CD4-positive, alpha-beta T cell (primary cell): ENCODE measurements at regions not wholly inside any gene's neighbourhood (a gene's known extent, or its start where the extent isn't known, plus 50 kb on each side); places are given as distances from the start of the nearest gene placed in this dataset.
"Not testable (repeated sequence)": the region's sequence is repeated elsewhere in the genome, so short reads cannot be mapped to it uniquely, and the experiment has no call there.

Experiments used
- ATAC-seq: fragments of 200-7000 bp; cut with Tn5 transposase; one replicate; pipeline ENCODE4 v1.10.0; 2022; ENCODE audit warnings: mild to moderate bottlenecking; ENCODE audit not compliant: poor library complexity
- CTCF ChIA-PET: fragments of 350-600 bp; sonication (Branson Sonifier 250); formaldehyde crosslinking; loops from one replicate; lab custom pipeline; 2021; ENCODE audit warnings: antibody characterized with exemption, inconsistent platforms; lab: Charles Lee
- POLR2A ChIA-PET: fragments of 350-600 bp; sonication (Branson Sonifier 250); formaldehyde crosslinking; loops from one replicate; lab custom pipeline; 2021; ENCODE audit warnings: antibody characterized with exemption, inconsistent platforms; lab: Charles Lee
- DNase-seq, 14 experiments: peaks; one replicate each; pipeline ENCODE4 v3.0.0-alpha.2; 2013 to 2020; ENCODE audit warnings: mixed read lengths in 2 of 14
- H3K27ac ChIP-seq, 2 donors: one replicate each; pipeline versions ENCODE4 v1.5.1 to v1.7.0; 2013; ENCODE audit warnings: low read length in 2 of 2, low read depth in 1 of 2, mild to moderate bottlenecking in 1 of 2
- H3K27me3 ChIP-seq, 2 experiments: 1 replicate in 1 of 2; 2 replicates in 1 of 2; pipeline versions ENCODE4 v1.6.1 to v1.7.0; 2013; ENCODE audit warnings: low read length in 2 of 2, control low read depth in 1 of 2, mild to moderate bottlenecking in 1 of 2, moderate library complexity in 1 of 2; ENCODE audit not compliant: insufficient read depth in 2 of 2, control insufficient read depth in 1 of 2
- H3K36me3 ChIP-seq: one replicate; pipeline ENCODE4 v1.6.1; 2013; ENCODE audit warnings: low read length, control low read depth; ENCODE audit not compliant: insufficient read depth
- H3K4me1 ChIP-seq: one replicate; pipeline ENCODE4 v1.6.1; 2013; ENCODE audit warnings: low read length, control low read depth; ENCODE audit not compliant: insufficient read depth
- H3K4me3 ChIP-seq: one replicate; pipeline ENCODE4 v1.5.1; 2013; ENCODE audit warnings: mild to moderate bottlenecking, low read length, moderate library complexity
- H3K9me3 ChIP-seq, 2 experiments: 1 replicate in 1 of 2; 2 replicates in 1 of 2; pipeline versions ENCODE4 v1.6.1 to v1.7.0; 2013; ENCODE audit warnings: low read length in 2 of 2, mild to moderate bottlenecking in 2 of 2, control low read depth in 1 of 2, moderate library complexity in 1 of 2; ENCODE audit not compliant: control insufficient read depth in 1 of 2, insufficient read depth in 1 of 2
- H3K27ac Mint-ChIP-seq: one replicate; pipeline ENCODE4 v1.8.0; 2020; ENCODE audit warnings: mixed read lengths
- H3K27me3 Mint-ChIP-seq: one replicate; pipeline ENCODE4 v1.8.0; 2021; ENCODE audit warnings: mixed read lengths
- H3K36me3 Mint-ChIP-seq: one replicate; pipeline ENCODE4 v1.8.0; 2021; ENCODE audit warnings: low read depth, mixed read lengths
- H3K4me1 Mint-ChIP-seq: one replicate; pipeline ENCODE4 v1.8.0; 2021; ENCODE audit warnings: low read depth, mixed read lengths
- H3K4me3 Mint-ChIP-seq: one replicate; pipeline ENCODE4 v1.8.0; 2020; ENCODE audit warnings: mild to moderate bottlenecking, mixed read lengths
- H3K9me3 Mint-ChIP-seq: one replicate; pipeline ENCODE4 v1.8.0; 2020; ENCODE audit warnings: mixed read lengths
- intact Hi-C, 2 experiments: fragments of 100-400 bp; cut with DNase I in 1 of 2; cut with micrococcal nuclease in 1 of 2; formaldehyde crosslinking; loops; one replicate each; pipeline versions ENCODE4 v1.15.1 to v1.9.0; 2023 to 2025; cut with DNase I, micrococcal nuclease
- TF ChIP-seq, protein P1 (sequence below): fragments of 200-600 bp; IDR thresholded peaks from one replicate; pipeline ENCODE4 v1.8.0; 2022; ENCODE audit warnings: antibody characterized with exemption, mild to moderate bottlenecking

DNA sequence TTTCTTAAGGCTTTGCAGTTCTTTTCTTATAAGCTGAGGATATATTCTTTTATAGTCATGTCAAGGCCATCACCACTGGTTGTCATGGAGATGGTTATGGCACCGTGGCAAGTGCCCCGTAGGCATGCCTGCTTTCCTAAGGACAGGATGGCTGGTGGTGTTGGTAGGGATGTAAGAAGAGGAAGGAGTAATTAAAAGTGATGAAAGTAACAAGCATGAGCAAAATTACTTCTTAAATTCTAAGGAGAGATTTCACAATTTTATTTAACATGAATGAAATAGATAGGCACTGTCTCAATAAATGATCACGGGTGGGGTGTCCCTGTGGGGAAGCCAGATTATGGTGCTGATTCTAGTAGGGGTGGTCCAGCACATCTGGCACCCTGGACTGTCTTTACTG lies 290.2 kb upstream of the KLF4 start:
- TF ChIP-seq, protein P1, sequence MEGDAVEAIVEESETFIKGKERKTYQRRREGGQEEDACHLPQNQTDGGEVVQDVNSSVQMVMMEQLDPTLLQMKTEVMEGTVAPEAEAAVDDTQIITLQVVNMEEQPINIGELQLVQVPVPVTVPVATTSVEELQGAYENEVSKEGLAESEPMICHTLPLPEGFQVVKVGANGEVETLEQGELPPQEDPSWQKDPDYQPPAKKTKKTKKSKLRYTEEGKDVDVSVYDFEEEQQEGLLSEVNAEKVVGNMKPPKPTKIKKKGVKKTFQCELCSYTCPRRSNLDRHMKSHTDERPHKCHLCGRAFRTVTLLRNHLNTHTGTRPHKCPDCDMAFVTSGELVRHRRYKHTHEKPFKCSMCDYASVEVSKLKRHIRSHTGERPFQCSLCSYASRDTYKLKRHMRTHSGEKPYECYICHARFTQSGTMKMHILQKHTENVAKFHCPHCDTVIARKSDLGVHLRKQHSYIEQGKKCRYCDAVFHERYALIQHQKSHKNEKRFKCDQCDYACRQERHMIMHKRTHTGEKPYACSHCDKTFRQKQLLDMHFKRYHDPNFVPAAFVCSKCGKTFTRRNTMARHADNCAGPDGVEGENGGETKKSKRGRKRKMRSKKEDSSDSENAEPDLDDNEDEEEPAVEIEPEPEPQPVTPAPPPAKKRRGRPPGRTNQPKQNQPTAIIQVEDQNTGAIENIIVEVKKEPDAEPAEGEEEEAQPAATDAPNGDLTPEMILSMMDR: no peak
- POLR2A ChIA-PET: no interaction called here
- H3K4me1 ChIP-seq: no peaks in the 10 kb centered on the region
- no peak overlapping the region for H3K4me3 ChIP-seq
- Mint-ChIP-seq H3K9me3 (peaks cover 2% of the 10 kb centered on the region), H3K4me1 (no peaks in the 10 kb centered on the region), H3K4me3 (no peak overlapping the region), H3K36me3 (no peaks in the 10 kb centered on the region), H3K27me3 (no peaks in the 10 kb centered on the region), H3K27ac (no peak overlapping the region)
- no peaks in the 10 kb centered on the region for H3K27me3 ChIP-seq
- CTCF ChIA-PET: no interaction called here
- no peak overlapping the region for H3K27ac ChIP-seq
- peaks cover 0 to 11% of the 10 kb centered on the region in 2 experiments for H3K9me3 ChIP-seq
- no peaks in the 10 kb centered on the region for H3K36me3 ChIP-seq
- ATAC-seq (no peak), DNase-seq (no peak)
- intact Hi-C loops: no loop called here

DNA sequence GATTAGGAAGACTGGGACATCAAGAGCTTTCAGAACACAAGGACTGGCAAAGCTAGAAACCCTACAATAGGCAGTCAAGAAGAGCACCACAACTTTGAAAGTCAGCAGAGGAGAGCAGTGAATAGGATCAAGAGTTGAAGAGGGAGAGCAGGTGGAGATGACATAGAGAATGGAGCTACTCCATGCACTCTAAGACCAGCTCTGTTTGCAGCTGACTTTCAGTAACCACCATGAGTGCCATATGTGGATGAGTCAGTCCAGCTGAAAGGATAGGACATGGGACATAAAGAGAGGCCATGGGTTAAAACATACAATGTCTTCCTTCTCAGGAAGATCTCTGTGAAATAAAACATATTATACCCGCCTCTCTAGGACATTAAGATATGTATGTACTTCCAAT lies 289.1 kb upstream of the KLF4 start:
- H3K4me1 Mint-ChIP-seq: no peaks in the 10 kb centered on the region
- POLR2A ChIA-PET: no interaction called here
- Histone ChIP-seq H3K4me1 (no peaks in the 10 kb centered on the region), H3K36me3 (no peaks in the 10 kb centered on the region), H3K4me3 (no peak overlapping the region), H3K27me3 (no peaks in the 10 kb centered on the region), H3K27ac (no peak overlapping the region), H3K9me3 (peaks cover 0 to under 1% of the 10 kb centered on the region in 2 experiments)
- intact Hi-C loops: no loop called here
- TF ChIP-seq, protein P1: no peak
- no peak overlapping the region for H3K27ac Mint-ChIP-seq
- H3K4me3 Mint-ChIP-seq: no peak overlapping the region
- no peaks in the 10 kb centered on the region for H3K27me3 Mint-ChIP-seq
- no peak for ATAC-seq
- peaks cover 2% of the 10 kb centered on the region for H3K9me3 Mint-ChIP-seq
- H3K36me3 Mint-ChIP-seq: no peaks in the 10 kb centered on the region
- DNase-seq: no peak
- CTCF ChIA-PET: no interaction called here

DNA sequence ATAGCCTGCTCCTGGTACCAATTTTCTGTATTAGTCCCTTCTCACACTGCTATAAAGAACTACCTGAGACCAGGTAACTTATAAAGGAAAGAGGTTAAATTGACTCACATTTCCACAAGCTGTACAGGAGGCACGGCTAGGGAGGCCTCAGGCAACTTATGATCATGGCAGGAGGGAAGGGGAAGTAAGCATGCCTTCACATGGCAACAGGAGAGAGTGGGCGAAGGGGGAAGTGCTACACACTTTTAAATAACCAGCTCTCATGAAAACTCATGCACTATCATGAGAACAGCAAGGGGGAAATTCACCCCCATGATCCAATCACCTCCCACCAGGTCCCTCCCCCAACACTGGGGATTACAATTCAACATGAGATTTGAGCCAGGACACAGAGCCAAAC lies 284.5 kb upstream of the KLF4 start:
- H3K27me3 Mint-ChIP-seq, H3K27me3 ChIP-seq, H3K4me1 Mint-ChIP-seq, POLR2A ChIA-PET, H3K27ac Mint-ChIP-seq, H3K36me3 ChIP-seq, H3K27ac ChIP-seq, ATAC-seq, CTCF ChIA-PET, H3K36me3 Mint-ChIP-seq, H3K4me1 ChIP-seq, intact Hi-C loops, H3K4me3 Mint-ChIP-seq, H3K9me3 Mint-ChIP-seq, H3K9me3 ChIP-seq, H3K4me3 ChIP-seq: not testable (repeated sequence)
- DNase-seq: peak in 2 of 14 experiments; percentile 26 to 39

DNA sequence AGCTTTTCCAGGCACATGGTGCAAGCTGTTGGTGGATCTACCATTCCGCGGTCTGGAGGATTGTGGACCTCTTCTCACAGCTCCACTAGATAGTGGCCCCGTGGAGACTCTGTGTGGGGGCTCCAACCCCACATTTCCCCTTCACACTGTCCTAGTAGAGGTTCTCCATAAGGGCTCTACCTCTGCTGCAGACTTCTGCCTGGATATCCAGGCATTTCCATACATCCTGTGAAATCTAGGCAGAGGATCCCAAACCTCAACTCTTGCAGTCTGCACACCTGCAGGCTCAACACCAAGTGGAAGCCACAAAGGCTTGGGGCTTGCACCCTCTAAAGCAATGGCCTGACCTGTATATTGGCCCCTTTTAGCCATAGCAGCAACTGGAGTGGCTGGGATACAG lies 283.4 kb upstream of the KLF4 start:
- H3K9me3 Mint-ChIP-seq: no peaks in the 10 kb centered on the region
- no peak for DNase-seq
- Histone ChIP-seq H3K4me1 (no peaks in the 10 kb centered on the region), H3K9me3 (peaks cover 0 to 9% of the 10 kb centered on the region in 2 experiments), H3K27me3 (peaks cover 0 to 2% of the 10 kb centered on the region in 2 experiments), H3K36me3 (no peaks in the 10 kb centered on the region), H3K4me3 (no peak overlapping the region), H3K27ac (no peak overlapping the region)
- no peak overlapping the region for H3K4me3 Mint-ChIP-seq
- H3K36me3 Mint-ChIP-seq: no peaks in the 10 kb centered on the region
- intact Hi-C loops: no loop called here
- H3K4me1 Mint-ChIP-seq: no peaks in the 10 kb centered on the region
- H3K27ac Mint-ChIP-seq: no peak overlapping the region
- TF ChIP-seq, protein P1: no peak
- POLR2A ChIA-PET: no interaction called here
- H3K27me3 Mint-ChIP-seq: no peaks in the 10 kb centered on the region
- CTCF ChIA-PET: no interaction called here
- ATAC-seq: no peak
